ENCODE measurements at regions not wholly inside any gene's neighbourhood (a gene's known extent, or its start where the extent isn't known, plus 50 kb on each side); places are given as distances from the start of the nearest gene placed in this dataset.

GRCh38 chr1:96472471-96472870, 249.1 kb upstream of the PTBP2 start:
- Histone ChIP-seq H3K27ac (no peak overlapping the region), H3K4me3 (no peak overlapping the region), H3K27me3 (no peaks in the 10 kb centered on the region), H3K4me1 (no peaks in the 10 kb centered on the region), H3K9me3 (no peaks in the 10 kb centered on the region), H3K36me3 (no peaks in the 10 kb centered on the region)
- intact Hi-C loops (cut with DNase I): no loop called here
- no peak for TF ChIP-seq CTCF (IDR thresholded peaks at IDR 0.05)
- DNase-seq (ENCODE audit: low spot score in 2 of 2): no peak

GRCh38 chr1:96473791-96474434, 247.7 kb upstream of the PTBP2 start:
- DNase-seq (ENCODE audit: low spot score in 2 of 2): no peak
- no peak overlapping the region for H3K27ac ChIP-seq
- H3K27me3 ChIP-seq: no peaks in the 10 kb centered on the region
- no peaks in the 10 kb centered on the region for H3K36me3 ChIP-seq
- no peak for TF ChIP-seq CTCF (IDR thresholded peaks at IDR 0.05)
- no peaks in the 10 kb centered on the region for H3K9me3 ChIP-seq
- intact Hi-C loops (cut with DNase I): no loop called here
- no peak overlapping the region for H3K4me3 ChIP-seq
- no peaks in the 10 kb centered on the region for H3K4me1 ChIP-seq

GRCh38 chr1:96474985-96475743, 246.4 kb upstream of the PTBP2 start:
- intact Hi-C loops (cut with DNase I): no loop called here
- H3K9me3 ChIP-seq: no peaks in the 10 kb centered on the region
- DNase-seq (ENCODE audit: low spot score in 2 of 2): no peak
- H3K4me1 ChIP-seq: no peaks in the 10 kb centered on the region
- no peaks in the 10 kb centered on the region for H3K36me3 ChIP-seq
- no peak overlapping the region for H3K27ac ChIP-seq
- no peak for TF ChIP-seq CTCF (IDR thresholded peaks at IDR 0.05)
- no peaks in the 10 kb centered on the region for H3K27me3 ChIP-seq
- no peak overlapping the region for H3K4me3 ChIP-seq

GRCh38 chr1:96475903-96476302, 245.7 kb upstream of the PTBP2 start:
- no peaks in the 10 kb centered on the region for H3K4me1 ChIP-seq
- no peak overlapping the region for H3K4me3 ChIP-seq
- H3K27me3 ChIP-seq: no peaks in the 10 kb centered on the region
- H3K27ac ChIP-seq: no peak overlapping the region
- DNase-seq (ENCODE audit: low spot score in 2 of 2): no peak
- no peaks in the 10 kb centered on the region for H3K36me3 ChIP-seq
- H3K9me3 ChIP-seq: no peaks in the 10 kb centered on the region
- intact Hi-C loops (cut with DNase I): no loop called here
- no peak for TF ChIP-seq CTCF (IDR thresholded peaks at IDR 0.05)

GRCh38 chr1:96478228-96478627, 243.4 kb upstream of the PTBP2 start:
- Histone ChIP-seq H3K4me1 (no peaks in the 10 kb centered on the region), H3K9me3 (no peaks in the 10 kb centered on the region), H3K4me3 (no peak overlapping the region), H3K27ac (no peak overlapping the region), H3K27me3 (no peaks in the 10 kb centered on the region), H3K36me3 (no peaks in the 10 kb centered on the region)
- intact Hi-C loops (cut with DNase I): no loop called here
- TF ChIP-seq CTCF (IDR thresholded peaks at IDR 0.05): no peak
- DNase-seq (ENCODE audit: low spot score in 2 of 2): no peak
